GM12878 (cell line): ENCODE measurements at regions not wholly inside any gene's neighbourhood (a gene's known extent, or its start where the extent isn't known, plus 50 kb on each side); places are given as distances from the start of the nearest gene placed in this dataset.

ENCODE experiments used
- ATAC-seq: fragments of 200-7000 bp; cut with Tn5 transposase; 3 replicates; pipeline ENCODE4 v1.9.1; 2020; ENCODE audit warnings: mild to moderate bottlenecking, moderate library complexity
- BruUV-seq: library from RNA; stranded (reverse); fragments of 400-500 nt; replicated peaks from 2 replicates; lab custom pipeline; 2021; lab: Mats Ljungman, UMichigan
- CTCF ChIA-PET: fragments of 300-600 bp; sonication (Branson Sonifier 250); formaldehyde crosslinking; extraction: SDS; loops from one replicate; lab custom pipeline; 2021; ENCODE audit warnings: inconsistent platforms; lab: Yijun Ruan, JAX
- POLR2A ChIA-PET: fragments of 350-600 bp; formaldehyde crosslinking; extraction: SDS; loops from one replicate; lab custom pipeline; 2021; ENCODE audit warnings: inconsistent platforms; lab: Charles Lee
- RAD21 ChIA-PET: fragments of 300-600 bp; sonication (Branson Sonifier 250); formaldehyde crosslinking; loops from one replicate; lab custom pipeline; 2023; ENCODE audit warnings: antibody characterized with exemption; ENCODE audit not compliant: unreplicated experiment; lab: Charles Lee
- SMC1A ChIA-PET: fragments of 300-600 bp; sonication (Branson Sonifier 250); formaldehyde crosslinking; loops from one replicate; lab custom pipeline; 2023; ENCODE audit not compliant: unreplicated experiment, uncharacterized antibody; lab: Charles Lee
- DNase-seq: peaks from one replicate; pipeline ENCODE4 v3.0.0-alpha.2; 2011; ENCODE audit warnings: low read depth, low spot score
- FAIRE-seq: peaks from 3 replicates; lab custom pipeline; 2011; peaks lifted over from hg19 to GRCh38; lab: Jason Lieb, UNC
- H2AFZ ChIP-seq: 2 replicates; pipeline ENCODE4 v1.6.0; 2011; ENCODE audit warnings: low read depth, low read length, control low read depth; ENCODE audit not compliant: control insufficient read depth
- H3K27ac ChIP-seq: 2 replicates; pipeline ENCODE4 v1.5.1; 2011; ENCODE audit warnings: control low read depth; ENCODE audit not compliant: control insufficient read depth, insufficient read depth
- H3K27me3 ChIP-seq, 2 experiments: replicated peaks in 1 of 2; 2 replicates each; pipeline versions ENCODE4 v1.6.0 to v1.6.1; 2011; ENCODE audit warnings: low read length in 1 of 2; ENCODE audit not compliant: control insufficient read depth in 2 of 2, insufficient read depth in 2 of 2
- H3K36me3 ChIP-seq, 2 experiments: 2 replicates each; pipeline ENCODE4 v1.5.1; 2011; ENCODE audit warnings: low read length in 1 of 2; ENCODE audit not compliant: control insufficient read depth in 2 of 2, insufficient read depth in 2 of 2
- H3K4me1 ChIP-seq: 2 replicates; pipeline ENCODE4 v1.6.1; 2011; ENCODE audit warnings: mild to moderate bottlenecking, low read length, moderate library complexity, mixed read lengths; ENCODE audit not compliant: control insufficient read depth, insufficient read depth
- H3K4me2 ChIP-seq: 2 replicates; pipeline ENCODE4 v1.6.0; 2011; ENCODE audit warnings: control low read depth; ENCODE audit not compliant: control insufficient read depth, insufficient read depth
- H3K4me3 ChIP-seq: fragments of 200-600 bp; sonication (generic); 2 replicates; pipeline ENCODE4 v1.5.1; 2016
- H3K79me2 ChIP-seq: 2 replicates; pipeline ENCODE4 v1.6.0; 2011; ENCODE audit warnings: low read length; ENCODE audit not compliant: control insufficient read depth, insufficient read depth
- H3K9ac ChIP-seq: 2 replicates; pipeline ENCODE4 v1.8.0; 2011; ENCODE audit warnings: low read length, control low read depth, mixed read lengths; ENCODE audit not compliant: control insufficient read depth, insufficient read depth
- H3K9me3 ChIP-seq: replicated peaks from 3 replicates; pipeline ENCODE4 v1.5.1; 2011; ENCODE audit warnings: mild to moderate bottlenecking, low read length; ENCODE audit not compliant: control insufficient read depth, insufficient read depth
- H4K20me1 ChIP-seq: 2 replicates; pipeline ENCODE4 v1.6.0; 2011; ENCODE audit not compliant: control insufficient read depth, insufficient read depth
- EED ChIP-seq: sonication (generic); IDR thresholded peaks from 2 replicates; pipeline ENCODE4 v1.6.1; 2016; ENCODE audit warnings: antibody characterized with exemption, low read depth
- ETV6 ChIP-seq, 2 experiments: fragments of 450-650 bp in 1 of 2; IDR thresholded peaks in 1 of 2; conservative IDR thresholded peaks in 1 of 2; 2 replicates each; pipeline ENCODE4 v1.6.1; 2014; ENCODE audit warnings: antibody characterized with exemption in 1 of 2, borderline replicate concordance in 1 of 2, low read depth in 1 of 2, mild to moderate bottlenecking in 1 of 2, moderate library complexity in 1 of 2
- FOXM1 ChIP-seq: IDR thresholded peaks from 2 replicates; pipeline ENCODE4 v1.6.1; 2012; ENCODE audit warnings: low read depth, mild to moderate bottlenecking, inconsistent platforms, low read length, moderate library complexity
- MTA2 ChIP-seq: fragments of 450-650 bp; IDR thresholded peaks from 2 replicates; pipeline ENCODE4 v1.6.1; 2016; ENCODE audit warnings: low read depth, mild to moderate bottlenecking, moderate library complexity
- POLR2AphosphoS5 ChIP-seq: IDR thresholded peaks from 2 replicates; pipeline ENCODE4 v1.6.1; 2011; ENCODE audit warnings: mild to moderate bottlenecking, low read length, inconsistent platforms
- PRDM15 ChIP-seq: fragments of 450-650 bp; formaldehyde crosslinking; IDR thresholded peaks from 2 replicates; pipeline ENCODE4 v1.4.0; 2020; ENCODE audit warnings: mild to moderate bottlenecking, moderate library complexity
- in situ Hi-C: fragments of 300-500 bp; cut with MboI; formaldehyde crosslinking; loops from 9 replicates; pipeline ENCODE4 v1.14.3; 2018; ENCODE audit warnings: mixed read lengths
- intact Hi-C: fragments of 100-400 bp; cut with micrococcal nuclease; formaldehyde crosslinking; loops from one replicate; pipeline ENCODE4 v1.14.2; 2022; ENCODE audit not compliant: unreplicated experiment

GRCh38 chr10:7039859-7040258 lies 371.0 kb downstream of the SFMBT2 start:
- no peaks in the 10 kb centered on the region for H3K9me3 ChIP-seq
- ATAC-seq: no peak
- POLR2A ChIA-PET: no interaction called here
- no peak overlapping the region for H3K27ac ChIP-seq
- H3K9ac ChIP-seq: no peak overlapping the region
- H3K4me2 ChIP-seq: no peak overlapping the region
- DNase-seq: no peak
- no peaks in the 10 kb centered on the region for H3K4me1 ChIP-seq
- SMC1A ChIA-PET: interaction anchor here (0.6 kb wide), 1 partner anchor 28 kb away, joined by 3 read pairs; no protein-coding TSS in a partner anchor
- H3K4me3 ChIP-seq: no peak overlapping the region
- BruUV-seq: no TSS peak
- no peak for TF ChIP-seq POLR2AphosphoS5
- no peak for TF ChIP-seq MTA2
- TF ChIP-seq ETV6 (conservative IDR thresholded peaks at IDR 0.05 in 1 of 2, IDR thresholded peaks at IDR 0.05 in 1 of 2; ENCODE audit: borderline replicate concordance in 1 of 2, low read depth in 1 of 2): no peak
- no peak for TF ChIP-seq EED
- no peak for TF ChIP-seq FOXM1
- TF ChIP-seq PRDM15 (CRISPR knock-in tag): no peak
- H3K36me3 ChIP-seq: no peaks in the 10 kb centered on the region
- RAD21 ChIA-PET: no interaction called here
- no peaks in the 10 kb centered on the region for H4K20me1 ChIP-seq
- FAIRE-seq: no peak
- CTCF ChIA-PET: no interaction called here
- in situ Hi-C loops (no loop called here), intact Hi-C loops (no loop called here)
- no peak overlapping the region for H2AFZ ChIP-seq
- H3K27me3 ChIP-seq: no peaks in the 10 kb centered on the region; a peak in 2 of 4 replicates
- no peaks in the 10 kb centered on the region for H3K79me2 ChIP-seq
